Breast epithelium (tissue), 3 donors: ENCODE measurements at regions not wholly inside any gene's neighbourhood (a gene's known extent, or its start where the extent isn't known, plus 50 kb on each side); places are given as distances from the start of the nearest gene placed in this dataset.

Experiments
- CTCF ChIP-seq, 3 donors: fragments of 450-650 bp; IDR thresholded peaks; one replicate each; pipeline ENCODE4 v1.5.1; 2016 to 2017; ENCODE audit warnings: antibody characterized with exemption in 3 of 3, mild to moderate bottlenecking in 3 of 3, moderate library complexity in 3 of 3
- POLR2A ChIP-seq: fragments of 450-650 bp; IDR thresholded peaks from one replicate; pipeline ENCODE4 v1.6.1; 2016; ENCODE audit warnings: antibody characterized with exemption, mild to moderate bottlenecking, moderate library complexity

- TF ChIP-seq POLR2A (no peak), CTCF (IDR thresholded peaks at IDR 0.05) (no peak)
Observed at GRCh38 chr22:48313175-48313830, 1514.4 kb downstream of the BRD1 start.
